Ishikawa (cell line): ENCODE measurements at regions not wholly inside any gene's neighbourhood (a gene's known extent, or its start where the extent isn't known, plus 50 kb on each side); places are given as distances from the start of the nearest gene placed in this dataset.

ENCODE experiments used
- CEBPB ChIP-seq: IDR thresholded peaks from 2 replicates; pipeline ENCODE4 v1.6.1; 2012
- CREB1 ChIP-seq: IDR thresholded peaks from 2 replicates; pipeline ENCODE4 v1.6.1; 2012; ENCODE audit warnings: low read depth
- EGR1 ChIP-seq: IDR thresholded peaks from 2 replicates; pipeline ENCODE4 v1.6.1; 2012
- EP300 ChIP-seq: IDR thresholded peaks from 2 replicates; pipeline ENCODE4 v1.6.1; 2012; ENCODE audit warnings: borderline replicate concordance
- FOXM1 ChIP-seq: IDR thresholded peaks from 2 replicates; pipeline ENCODE4 v1.6.1; 2012; ENCODE audit warnings: low read depth, borderline replicate concordance
- NFIC ChIP-seq: IDR thresholded peaks from 2 replicates; pipeline ENCODE4 v1.6.1; 2012
- RAD21 ChIP-seq: IDR thresholded peaks from 2 replicates; pipeline ENCODE4 v1.6.1; 2012; ENCODE audit warnings: low read depth
- TAF1 ChIP-seq: IDR thresholded peaks from 2 replicates; pipeline ENCODE4 v1.6.1; 2012; ENCODE audit warnings: low read depth, mild to moderate bottlenecking
- TCF12 ChIP-seq: IDR thresholded peaks from 2 replicates; pipeline ENCODE4 v1.6.1; 2012; ENCODE audit warnings: low read depth
- TEAD4 ChIP-seq: IDR thresholded peaks from 2 replicates; pipeline ENCODE4 v1.6.1; 2012
- YY1 ChIP-seq: IDR thresholded peaks from 2 replicates; pipeline ENCODE4 v1.6.1; 2012; ENCODE audit warnings: low read depth
- ZBTB7A ChIP-seq: IDR thresholded peaks from 2 replicates; pipeline ENCODE4 v1.6.1; 2012; ENCODE audit warnings: low read depth
- TF ChIP-seq, protein P1 (sequence below): IDR thresholded peaks from 2 replicates; pipeline ENCODE4 v1.6.1; 2012
- TF ChIP-seq, protein P2 (sequence below): IDR thresholded peaks from 2 replicates; pipeline ENCODE4 v1.6.1; 2012; ENCODE audit warnings: low read depth, mild to moderate bottlenecking
- TF ChIP-seq, protein P3 (sequence below): IDR thresholded peaks from 2 replicates; pipeline ENCODE4 v1.6.1; 2012

DNA sequence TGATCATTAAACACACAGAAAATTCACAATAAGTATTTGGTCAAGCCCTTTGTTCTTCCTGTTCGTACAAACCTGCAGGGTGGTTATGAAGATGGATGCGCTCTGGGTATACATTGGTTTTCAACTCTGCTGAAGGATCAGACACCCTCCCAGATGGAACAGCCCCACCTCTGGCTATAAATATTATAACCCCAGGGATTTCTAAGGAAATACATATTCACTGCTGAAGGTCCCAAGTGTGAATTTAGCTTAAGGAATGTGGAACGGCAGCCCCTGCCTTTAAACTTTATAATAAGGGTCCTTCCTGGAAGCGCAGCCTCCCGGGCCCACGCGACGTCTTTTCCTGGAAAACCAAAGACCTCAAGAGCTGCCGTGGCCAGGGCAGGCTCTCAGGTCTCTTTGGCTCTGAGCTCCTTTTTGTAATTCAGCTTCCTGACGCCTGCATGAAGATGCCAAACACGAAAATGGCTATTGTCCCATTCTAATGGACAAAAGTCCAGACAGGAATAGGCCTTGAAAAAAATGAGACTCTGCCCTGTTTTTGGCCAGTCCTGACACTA is 172.4 kb upstream of the SSTR4 start:
- TF ChIP-seq TCF12: no peak
- TF ChIP-seq CEBPB: no peak
- TF ChIP-seq YY1: no peak
- no peak for TF ChIP-seq FOXM1
- no peak for TF ChIP-seq ZBTB7A
- TF ChIP-seq, protein P1, sequence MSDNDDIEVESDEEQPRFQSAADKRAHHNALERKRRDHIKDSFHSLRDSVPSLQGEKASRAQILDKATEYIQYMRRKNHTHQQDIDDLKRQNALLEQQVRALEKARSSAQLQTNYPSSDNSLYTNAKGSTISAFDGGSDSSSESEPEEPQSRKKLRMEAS: no peak
- no peak for TF ChIP-seq CREB1
- TF ChIP-seq TAF1: no peak
- no peak for TF ChIP-seq TEAD4
- no peak for TF ChIP-seq NFIC
- no peak for TF ChIP-seq EP300
- no peak for TF ChIP-seq EGR1
- TF ChIP-seq, protein P2, sequence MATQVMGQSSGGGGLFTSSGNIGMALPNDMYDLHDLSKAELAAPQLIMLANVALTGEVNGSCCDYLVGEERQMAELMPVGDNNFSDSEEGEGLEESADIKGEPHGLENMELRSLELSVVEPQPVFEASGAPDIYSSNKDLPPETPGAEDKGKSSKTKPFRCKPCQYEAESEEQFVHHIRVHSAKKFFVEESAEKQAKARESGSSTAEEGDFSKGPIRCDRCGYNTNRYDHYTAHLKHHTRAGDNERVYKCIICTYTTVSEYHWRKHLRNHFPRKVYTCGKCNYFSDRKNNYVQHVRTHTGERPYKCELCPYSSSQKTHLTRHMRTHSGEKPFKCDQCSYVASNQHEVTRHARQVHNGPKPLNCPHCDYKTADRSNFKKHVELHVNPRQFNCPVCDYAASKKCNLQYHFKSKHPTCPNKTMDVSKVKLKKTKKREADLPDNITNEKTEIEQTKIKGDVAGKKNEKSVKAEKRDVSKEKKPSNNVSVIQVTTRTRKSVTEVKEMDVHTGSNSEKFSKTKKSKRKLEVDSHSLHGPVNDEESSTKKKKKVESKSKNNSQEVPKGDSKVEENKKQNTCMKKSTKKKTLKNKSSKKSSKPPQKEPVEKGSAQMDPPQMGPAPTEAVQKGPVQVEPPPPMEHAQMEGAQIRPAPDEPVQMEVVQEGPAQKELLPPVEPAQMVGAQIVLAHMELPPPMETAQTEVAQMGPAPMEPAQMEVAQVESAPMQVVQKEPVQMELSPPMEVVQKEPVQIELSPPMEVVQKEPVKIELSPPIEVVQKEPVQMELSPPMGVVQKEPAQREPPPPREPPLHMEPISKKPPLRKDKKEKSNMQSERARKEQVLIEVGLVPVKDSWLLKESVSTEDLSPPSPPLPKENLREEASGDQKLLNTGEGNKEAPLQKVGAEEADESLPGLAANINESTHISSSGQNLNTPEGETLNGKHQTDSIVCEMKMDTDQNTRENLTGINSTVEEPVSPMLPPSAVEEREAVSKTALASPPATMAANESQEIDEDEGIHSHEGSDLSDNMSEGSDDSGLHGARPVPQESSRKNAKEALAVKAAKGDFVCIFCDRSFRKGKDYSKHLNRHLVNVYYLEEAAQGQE: no peak
- TF ChIP-seq RAD21: no peak
- TF ChIP-seq, protein P3, sequence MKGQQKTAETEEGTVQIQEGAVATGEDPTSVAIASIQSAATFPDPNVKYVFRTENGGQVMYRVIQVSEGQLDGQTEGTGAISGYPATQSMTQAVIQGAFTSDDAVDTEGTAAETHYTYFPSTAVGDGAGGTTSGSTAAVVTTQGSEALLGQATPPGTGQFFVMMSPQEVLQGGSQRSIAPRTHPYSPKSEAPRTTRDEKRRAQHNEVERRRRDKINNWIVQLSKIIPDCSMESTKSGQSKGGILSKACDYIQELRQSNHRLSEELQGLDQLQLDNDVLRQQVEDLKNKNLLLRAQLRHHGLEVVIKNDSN: no peak

DNA sequence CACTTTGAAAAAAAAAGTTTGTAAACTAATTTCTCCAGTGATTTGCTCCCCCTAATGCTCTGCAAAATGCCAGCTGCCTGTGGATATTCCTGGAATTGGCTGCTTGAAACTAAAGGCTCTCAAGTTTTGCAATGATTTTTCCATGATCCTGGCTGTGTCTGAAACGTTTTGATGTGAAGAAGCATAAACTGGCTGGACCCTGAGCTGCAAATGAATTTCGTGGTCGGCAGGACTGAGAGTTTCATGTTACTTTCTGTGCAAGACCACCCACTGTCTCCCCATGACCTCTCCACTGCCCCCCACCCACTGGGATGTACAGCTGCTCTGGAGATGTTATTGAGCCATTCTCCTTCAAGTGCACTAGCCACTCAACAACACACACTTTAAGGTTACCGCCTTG is 171.3 kb upstream of the SSTR4 start:
- TF ChIP-seq EGR1 (no peak), YY1 (no peak), CREB1 (no peak), TCF12 (no peak), RAD21 (no peak), TEAD4 (no peak), FOXM1 (no peak), NFIC (no peak), CEBPB (no peak), TAF1 (no peak), ZBTB7A (no peak), EP300 (no peak)
- TF ChIP-seq, protein P3: no peak
- TF ChIP-seq, protein P1: no peak
- TF ChIP-seq, protein P2: no peak

DNA sequence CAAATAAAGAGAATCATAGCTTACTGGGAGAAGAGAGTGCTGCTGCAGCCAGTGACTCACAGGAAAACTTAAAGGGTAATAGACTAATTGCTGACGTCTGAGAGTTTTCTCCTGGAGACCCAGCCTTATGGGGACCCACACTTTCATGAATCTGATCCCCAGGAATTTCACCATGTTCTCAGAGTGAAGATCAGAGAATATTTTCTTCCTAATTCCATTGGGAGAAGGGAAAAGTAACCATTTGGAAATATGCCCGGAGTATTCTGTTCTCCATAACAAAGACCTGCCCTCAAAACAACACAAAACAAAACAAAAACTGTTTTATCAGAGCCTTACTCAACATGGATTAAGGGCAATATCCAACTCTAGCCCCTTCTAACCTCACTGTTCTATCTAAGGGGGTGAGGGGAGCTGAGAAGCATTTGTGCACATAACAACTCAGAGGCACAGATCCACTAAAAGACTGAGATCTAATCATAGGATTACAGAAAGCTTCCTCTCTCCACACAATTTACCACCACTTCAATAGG is 168.2 kb upstream of the SSTR4 start:
- no peak for TF ChIP-seq FOXM1

DNA sequence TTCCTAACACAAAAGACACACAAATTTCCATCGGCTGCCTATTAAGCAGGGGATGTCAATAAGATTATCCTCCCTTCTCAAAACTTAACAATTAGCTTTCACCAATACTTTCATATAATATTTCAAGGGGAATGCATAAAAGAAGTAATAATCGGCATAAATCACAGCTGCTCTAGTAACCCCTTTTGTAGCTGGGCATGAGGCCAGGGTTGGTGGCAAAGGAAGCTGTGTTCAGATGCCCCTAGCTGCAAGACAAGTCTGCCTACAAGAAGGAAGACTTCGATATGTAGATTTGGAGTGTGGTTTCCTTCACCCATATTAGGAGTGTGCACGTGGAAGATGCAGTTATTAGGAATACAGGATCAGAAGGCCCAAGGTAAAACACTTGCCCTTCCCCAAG is 156.9 kb upstream of the SSTR4 start:
- TF ChIP-seq EP300: no peak
- TF ChIP-seq, protein P1: no peak
- TF ChIP-seq EGR1: no peak
- TF ChIP-seq CREB1: no peak
- no peak for TF ChIP-seq RAD21
- TF ChIP-seq, protein P3: no peak
- TF ChIP-seq FOXM1: no peak
- no peak for TF ChIP-seq ZBTB7A
- TF ChIP-seq, protein P2: no peak
